Osteocyte (in vitro differentiated cells): ENCODE measurements at regions not wholly inside any gene's neighbourhood (a gene's known extent, or its start where the extent isn't known, plus 50 kb on each side); places are given as distances from the start of the nearest gene placed in this dataset.

Source experiments
- DNase-seq: peaks from one replicate; pipeline ENCODE4 v3.0.0; 2021; ENCODE audit warnings: mixed read lengths; ENCODE audit not compliant: unreplicated experiment; ENCODE audit errors: extremely low spot score
- H3K27ac Mint-ChIP-seq: one replicate; pipeline ENCODE4 v1.8.0; 2021; ENCODE audit warnings: mild to moderate bottlenecking, mixed read lengths; ENCODE audit not compliant: unreplicated experiment
- H3K27me3 Mint-ChIP-seq: one replicate; pipeline ENCODE4 v1.8.0; 2021; ENCODE audit warnings: mixed read lengths; ENCODE audit not compliant: unreplicated experiment
- H3K36me3 Mint-ChIP-seq: one replicate; pipeline ENCODE4 v1.8.0; 2021; ENCODE audit warnings: mixed read lengths; ENCODE audit not compliant: unreplicated experiment
- H3K4me1 Mint-ChIP-seq: one replicate; pipeline ENCODE4 v1.8.0; 2021; ENCODE audit warnings: mixed read lengths; ENCODE audit not compliant: unreplicated experiment
- H3K4me3 Mint-ChIP-seq: one replicate; pipeline ENCODE4 v1.8.0; 2021; ENCODE audit warnings: mild to moderate bottlenecking, moderate library complexity, mixed read lengths; ENCODE audit not compliant: unreplicated experiment
- H3K9me3 Mint-ChIP-seq: one replicate; pipeline ENCODE4 v1.8.0; 2021; ENCODE audit warnings: mixed read lengths; ENCODE audit not compliant: unreplicated experiment
- TF ChIP-seq, protein P1 (sequence below): fragments of 200-600 bp; sonication (generic); IDR thresholded peaks from 2 replicates; pipeline ENCODE4 v1.5.0; 2021; ENCODE audit warnings: antibody characterized with exemption, mild to moderate bottlenecking, moderate library complexity

DNA sequence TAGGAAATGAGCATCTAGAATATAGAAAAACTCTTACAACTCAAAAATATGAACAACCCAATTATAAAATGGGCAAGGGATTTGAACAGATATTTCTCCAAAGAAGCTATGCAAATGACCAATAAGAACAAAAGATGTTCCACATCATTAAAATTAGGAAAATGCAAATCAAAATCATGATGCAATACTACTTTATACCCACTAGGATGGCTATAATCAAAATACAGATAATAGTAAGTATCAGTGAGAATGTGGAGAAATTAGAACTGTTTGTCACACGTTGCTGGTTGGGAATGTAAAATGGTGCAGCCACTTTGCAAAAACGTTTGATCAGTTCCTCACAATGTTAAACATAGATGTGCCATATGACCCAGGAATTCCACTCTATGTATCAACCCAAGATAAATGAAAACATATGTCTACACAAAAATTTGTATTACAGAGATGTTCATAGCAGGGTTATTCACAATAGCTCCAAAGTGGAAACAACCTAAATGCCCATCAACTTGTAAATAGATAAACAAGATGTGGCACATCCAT, 558.4 kb downstream of the SLC4A3 start:
- Mint-ChIP-seq H3K27me3 (no peaks in the 10 kb centered on the region), H3K4me1 (peaks cover 2% of the 10 kb centered on the region), H3K9me3 (no peaks in the 10 kb centered on the region), H3K27ac (no peak overlapping the region), H3K4me3 (no peak overlapping the region), H3K36me3 (no peaks in the 10 kb centered on the region)
- TF ChIP-seq, protein P1, sequence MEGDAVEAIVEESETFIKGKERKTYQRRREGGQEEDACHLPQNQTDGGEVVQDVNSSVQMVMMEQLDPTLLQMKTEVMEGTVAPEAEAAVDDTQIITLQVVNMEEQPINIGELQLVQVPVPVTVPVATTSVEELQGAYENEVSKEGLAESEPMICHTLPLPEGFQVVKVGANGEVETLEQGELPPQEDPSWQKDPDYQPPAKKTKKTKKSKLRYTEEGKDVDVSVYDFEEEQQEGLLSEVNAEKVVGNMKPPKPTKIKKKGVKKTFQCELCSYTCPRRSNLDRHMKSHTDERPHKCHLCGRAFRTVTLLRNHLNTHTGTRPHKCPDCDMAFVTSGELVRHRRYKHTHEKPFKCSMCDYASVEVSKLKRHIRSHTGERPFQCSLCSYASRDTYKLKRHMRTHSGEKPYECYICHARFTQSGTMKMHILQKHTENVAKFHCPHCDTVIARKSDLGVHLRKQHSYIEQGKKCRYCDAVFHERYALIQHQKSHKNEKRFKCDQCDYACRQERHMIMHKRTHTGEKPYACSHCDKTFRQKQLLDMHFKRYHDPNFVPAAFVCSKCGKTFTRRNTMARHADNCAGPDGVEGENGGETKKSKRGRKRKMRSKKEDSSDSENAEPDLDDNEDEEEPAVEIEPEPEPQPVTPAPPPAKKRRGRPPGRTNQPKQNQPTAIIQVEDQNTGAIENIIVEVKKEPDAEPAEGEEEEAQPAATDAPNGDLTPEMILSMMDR: peak; percentile 1
- no peak for DNase-seq

DNA sequence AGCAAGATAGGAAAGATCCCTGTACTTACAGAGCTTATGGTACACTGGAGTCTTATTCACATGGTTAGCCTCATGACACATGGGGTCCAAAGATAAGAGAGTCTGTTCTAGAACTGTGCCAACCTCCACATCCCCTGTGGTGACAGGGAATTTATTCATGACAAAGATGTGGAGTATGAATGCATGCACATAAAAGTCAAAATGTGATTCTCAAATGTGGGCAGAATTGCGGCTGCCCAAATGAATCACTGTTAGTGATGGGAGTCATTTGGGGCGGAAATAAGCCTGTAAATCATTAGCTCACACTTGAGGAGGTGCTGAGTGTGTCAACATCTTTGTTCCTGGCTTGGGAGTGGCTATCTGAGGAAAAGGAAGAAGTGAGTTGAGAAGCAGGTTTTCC, 560.6 kb downstream of the SLC4A3 start:
- peaks cover 2% of the 10 kb centered on the region for H3K4me1 Mint-ChIP-seq
- H3K9me3 Mint-ChIP-seq: no peaks in the 10 kb centered on the region
- no peaks in the 10 kb centered on the region for H3K36me3 Mint-ChIP-seq
- no peak overlapping the region for H3K4me3 Mint-ChIP-seq
- TF ChIP-seq, protein P1: no peak
- H3K27me3 Mint-ChIP-seq: no peaks in the 10 kb centered on the region
- no peak for DNase-seq
- no peak overlapping the region for H3K27ac Mint-ChIP-seq

DNA sequence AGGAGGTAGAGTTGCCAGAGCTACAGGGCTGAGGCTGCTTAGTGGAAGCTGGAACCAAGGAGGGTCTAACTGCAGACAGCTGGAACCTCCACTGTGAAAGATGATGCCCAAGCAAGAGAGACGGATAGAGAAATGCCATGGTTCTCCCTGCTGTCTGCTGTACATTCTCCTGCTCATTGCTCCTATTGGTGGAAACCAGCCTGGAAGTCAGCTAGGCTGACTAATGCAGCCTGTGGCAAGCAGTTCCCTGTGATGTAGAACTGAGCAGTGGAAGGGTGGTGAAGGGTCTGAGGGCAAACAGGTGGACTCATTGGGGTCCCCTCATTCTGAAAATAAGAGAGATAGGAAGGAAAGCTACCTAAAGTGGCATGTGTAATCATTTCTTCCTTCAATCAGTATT, 563.6 kb downstream of the SLC4A3 start:
- H3K36me3 Mint-ChIP-seq: no peaks in the 10 kb centered on the region
- H3K9me3 Mint-ChIP-seq: no peaks in the 10 kb centered on the region
- no peak for DNase-seq
- H3K27ac Mint-ChIP-seq: no peak overlapping the region
- H3K27me3 Mint-ChIP-seq: no peaks in the 10 kb centered on the region
- no peak overlapping the region for H3K4me3 Mint-ChIP-seq
- peaks cover 2% of the 10 kb centered on the region for H3K4me1 Mint-ChIP-seq
- TF ChIP-seq, protein P1: no peak

DNA sequence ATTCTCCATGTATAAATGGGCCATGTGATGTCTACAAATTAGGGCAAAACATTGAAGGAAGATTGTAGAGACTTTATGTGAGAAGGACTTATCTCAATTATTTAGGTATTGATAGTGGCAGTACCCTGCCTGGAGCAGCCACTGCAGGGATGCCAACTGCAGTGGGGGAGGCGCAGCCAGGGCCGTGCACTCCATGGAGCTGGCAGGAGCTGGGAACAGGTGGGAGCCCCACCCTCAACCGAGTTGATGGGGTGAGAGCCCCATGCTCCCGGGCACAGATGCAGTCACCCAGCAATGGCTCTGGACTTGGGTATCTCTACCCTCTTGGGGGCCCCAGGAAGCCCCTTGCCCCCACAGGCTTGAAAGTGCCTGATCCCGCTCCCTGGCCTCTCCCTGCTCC, 564.3 kb downstream of the SLC4A3 start:
- no peak for DNase-seq
- Mint-ChIP-seq H3K9me3 (no peaks in the 10 kb centered on the region), H3K27ac (no peak overlapping the region), H3K4me3 (no peak overlapping the region), H3K27me3 (no peaks in the 10 kb centered on the region), H3K36me3 (no peaks in the 10 kb centered on the region), H3K4me1 (peaks cover 2% of the 10 kb centered on the region)
- TF ChIP-seq, protein P1: no peak

DNA sequence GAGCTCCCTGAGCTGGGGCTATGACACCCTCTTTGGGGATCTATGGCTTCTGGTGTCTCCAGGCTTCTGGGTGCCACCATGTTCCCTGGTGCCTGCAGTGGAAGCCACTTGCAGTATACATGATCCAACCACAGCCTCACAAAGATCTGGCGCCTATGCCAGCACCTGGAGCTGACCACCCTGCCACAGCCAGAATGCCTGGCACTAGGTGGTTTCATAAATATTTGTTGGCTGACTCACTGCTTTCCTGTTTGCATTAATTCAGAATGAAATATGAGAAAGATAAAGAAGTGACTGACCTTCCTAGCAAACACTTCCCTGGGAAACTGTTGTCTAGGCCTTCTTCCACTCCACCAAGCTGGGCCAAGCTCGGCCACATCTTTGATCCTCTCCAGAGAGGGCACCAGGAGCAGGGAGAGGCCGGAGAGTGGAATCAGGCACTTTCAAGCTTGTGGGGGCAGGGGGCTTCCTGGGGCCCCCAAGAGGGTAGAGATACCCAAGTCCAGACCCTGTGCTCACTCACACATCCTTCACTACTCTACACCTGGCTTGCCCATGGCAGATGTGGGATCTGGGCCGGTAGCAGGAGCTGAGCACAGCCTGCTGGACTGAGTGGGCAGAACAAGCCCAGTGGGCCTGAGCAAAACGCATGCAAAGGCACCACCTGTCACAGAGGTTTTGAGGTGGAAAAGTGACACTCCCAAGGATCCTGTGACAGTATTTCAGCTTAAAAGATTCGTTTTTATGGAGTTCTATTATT, 565.7 kb downstream of the SLC4A3 start:
- Mint-ChIP-seq H3K27me3 (no peaks in the 10 kb centered on the region), H3K9me3 (no peaks in the 10 kb centered on the region), H3K4me3 (no peak overlapping the region), H3K36me3 (no peaks in the 10 kb centered on the region), H3K4me1 (peaks cover under 1% of the 10 kb centered on the region), H3K27ac (no peak overlapping the region)
- no peak for DNase-seq
- TF ChIP-seq, protein P1: no peak
